BLaER1 treated with 17β-estradiol and CSF1 and Interleukin-3, amounts not matched to agents 10 nM and 100 nM (cell line): ENCODE measurements at regions not wholly inside any gene's neighbourhood (a gene's known extent, or its start where the extent isn't known, plus 50 kb on each side); places are given as distances from the start of the nearest gene placed in this dataset.

Source experiments
- H3K27ac ChIP-seq, 11 experiments: shearing (Covaris generic); formaldehyde crosslinking; 2 replicates each; pipeline ENCODE4 v1.8.1; 2022
- H3K27me3 ChIP-seq, 11 experiments: shearing (Covaris generic); formaldehyde crosslinking; 2 replicates each; pipeline ENCODE4 v1.8.1; 2022
- H3K36me3 ChIP-seq, 11 experiments: shearing (Covaris generic); formaldehyde crosslinking; 2 replicates each; pipeline ENCODE4 v1.8.1; 2022
- H3K4me1 ChIP-seq, 10 experiments: shearing (Covaris generic); formaldehyde crosslinking; 2 replicates each; pipeline ENCODE4 v1.8.1; 2022
- H3K4me2 ChIP-seq, 11 experiments: shearing (Covaris generic); formaldehyde crosslinking; 2 replicates each; pipeline ENCODE4 v1.8.1; 2022
- H3K4me3 ChIP-seq, 10 experiments: shearing (Covaris generic); formaldehyde crosslinking; 2 replicates each; pipeline ENCODE4 v1.8.1; 2022
- H3K9ac ChIP-seq, 11 experiments: shearing (Covaris generic); formaldehyde crosslinking; 2 replicates each; pipeline ENCODE4 v1.8.1; 2022
- H3K9me3 ChIP-seq, 11 experiments: shearing (Covaris generic); formaldehyde crosslinking; replicated peaks in 1 of 11; 2 replicates each; pipeline ENCODE4 v1.8.1; 2022
- H4K20me1 ChIP-seq, 11 experiments: shearing (Covaris generic); formaldehyde crosslinking; 2 replicates each; pipeline ENCODE4 v1.8.1; 2022
- Cebpa-rat ChIP-seq, 11 experiments: shearing (Covaris generic); IDR thresholded peaks; 2 replicates each; pipeline ENCODE4 v1.8.1; 2022

GRCh38 chr16:5965321-5965720 lies 867.7 kb upstream of the EEF2KMT start:
- no peak overlapping the region for H3K4me3 ChIP-seq
- H3K9ac ChIP-seq: no peak overlapping the region
- TF ChIP-seq Cebpa-rat (IDR thresholded peaks at IDR 0.05): no peak
- peaks cover 0 to 9% (median 1%) of the 10 kb centered on the region in 11 experiments; a peak in 14 of 22 replicates for H3K9me3 ChIP-seq
- no peaks in the 10 kb centered on the region for H3K27me3 ChIP-seq
- no peak overlapping the region for H3K4me2 ChIP-seq
- no peaks in the 10 kb centered on the region for H3K36me3 ChIP-seq
- H3K4me1 ChIP-seq: no peaks in the 10 kb centered on the region
- H4K20me1 ChIP-seq: no peaks in the 10 kb centered on the region
- no peak overlapping the region for H3K27ac ChIP-seq

- TF ChIP-seq Cebpa-rat (IDR thresholded peaks at IDR 0.05): no peak
- no peak overlapping the region for H3K27ac ChIP-seq
- no peaks in the 10 kb centered on the region for H3K36me3 ChIP-seq
- no peak overlapping the region for H3K9ac ChIP-seq
- H3K27me3 ChIP-seq: no peaks in the 10 kb centered on the region
- H3K9me3 ChIP-seq: no peaks in the 10 kb centered on the region
- H4K20me1 ChIP-seq: no peaks in the 10 kb centered on the region
- H3K4me3 ChIP-seq: no peak overlapping the region
- no peak overlapping the region for H3K4me2 ChIP-seq
- H3K4me1 ChIP-seq: no peaks in the 10 kb centered on the region
These were observed 853.9 kb upstream of the EEF2KMT start for GRCh38 chr16:5951486-5951885.

- TF ChIP-seq Cebpa-rat (IDR thresholded peaks at IDR 0.05): no peak
- Histone ChIP-seq H4K20me1 (no peaks in the 10 kb centered on the region), H3K36me3 (no peaks in the 10 kb centered on the region), H3K4me3 (no peak overlapping the region), H3K9ac (no peak overlapping the region), H3K4me2 (no peak overlapping the region), H3K27me3 (no peaks in the 10 kb centered on the region), H3K9me3 (peaks cover 0 to 12% (median 6%) of the 10 kb centered on the region in 11 experiments; a peak in 7 of 22 replicates), H3K4me1 (no peaks in the 10 kb centered on the region), H3K27ac (no peak overlapping the region)
These were observed 847.4 kb upstream of the EEF2KMT start for GRCh38 chr16:5944971-5945370.

- no peak overlapping the region for H3K9ac ChIP-seq
- TF ChIP-seq Cebpa-rat (IDR thresholded peaks at IDR 0.05): no peak
- H3K4me2 ChIP-seq: no peak overlapping the region
- H3K9me3 ChIP-seq: peaks cover 18 to 39% (median 30%) of the 10 kb centered on the region in 11 experiments; a peak in 21 of 22 replicates
- H3K4me1 ChIP-seq: no peaks in the 10 kb centered on the region
- H3K27me3 ChIP-seq: no peaks in the 10 kb centered on the region
- H3K36me3 ChIP-seq: no peaks in the 10 kb centered on the region
- H3K4me3 ChIP-seq: no peak overlapping the region
- no peaks in the 10 kb centered on the region for H4K20me1 ChIP-seq
- no peak overlapping the region for H3K27ac ChIP-seq
These were observed 841.0 kb upstream of the EEF2KMT start for GRCh38 chr16:5938607-5939006.

GRCh38 chr16:5932906-5933305 lies 835.3 kb upstream of the EEF2KMT start:
- H3K27ac ChIP-seq: no peak overlapping the region
- H3K27me3 ChIP-seq: no peaks in the 10 kb centered on the region
- H3K9me3 ChIP-seq: peaks cover 10 to 23% (median 18%) of the 10 kb centered on the region in 11 experiments; a peak in 19 of 22 replicates
- no peaks in the 10 kb centered on the region; a peak in 1 of 20 replicates for H3K4me1 ChIP-seq
- no peak overlapping the region for H3K4me2 ChIP-seq
- H3K9ac ChIP-seq: no peak overlapping the region
- H4K20me1 ChIP-seq: no peaks in the 10 kb centered on the region
- no peaks in the 10 kb centered on the region for H3K36me3 ChIP-seq
- H3K4me3 ChIP-seq: no peak overlapping the region
- no peak for TF ChIP-seq Cebpa-rat (IDR thresholded peaks at IDR 0.05)

- no peak overlapping the region for H3K4me2 ChIP-seq
These were observed 831.0 kb upstream of the EEF2KMT start for GRCh38 chr16:5928476-5929065.

GRCh38 chr16:5925850-5926249 lies 828.3 kb upstream of the EEF2KMT start:
- no peak overlapping the region for H3K4me2 ChIP-seq
- H3K4me3 ChIP-seq: no peak overlapping the region
- no peaks in the 10 kb centered on the region for H3K27me3 ChIP-seq
- H3K4me1 ChIP-seq: peaks cover 0 to 20% (median 17%) of the 10 kb centered on the region in 10 experiments; a peak in 15 of 20 replicates
- no peak overlapping the region for H3K27ac ChIP-seq
- no peak overlapping the region for H3K9ac ChIP-seq
- 0 out of 22 replicates have a peak, but pooled peaks cover 0 to 4% (median 0%) of the 10 kb centered on the region in 11 experiments for H3K9me3 ChIP-seq
- H3K36me3 ChIP-seq: no peaks in the 10 kb centered on the region
- TF ChIP-seq Cebpa-rat (IDR thresholded peaks at IDR 0.05): no peak
- H4K20me1 ChIP-seq: no peaks in the 10 kb centered on the region; a peak in 1 of 22 replicates

More at GRCh38 chr16:5928476-5929065, 831.0 kb upstream of the EEF2KMT start:
- Histone ChIP-seq H3K4me3 (no peak overlapping the region), H3K4me1 (peaks cover 0 to 5% (median 3%) of the 10 kb centered on the region in 10 experiments; a peak in 13 of 20 replicates), H3K9ac (no peak overlapping the region), H3K36me3 (no peaks in the 10 kb centered on the region), H4K20me1 (no peaks in the 10 kb centered on the region), H3K27me3 (no peaks in the 10 kb centered on the region), H3K27ac (no peak overlapping the region), H3K9me3 (0 out of 22 replicates have a peak, but pooled peaks cover 0 to 4% (median 0%) of the 10 kb centered on the region in 11 experiments)
- no peak for TF ChIP-seq Cebpa-rat (IDR thresholded peaks at IDR 0.05)

- H3K9me3 ChIP-seq: 0 out of 22 replicates have a peak, but pooled peaks cover 0 to 3% (median 0%) of the 10 kb centered on the region in 11 experiments
- H3K36me3 ChIP-seq: no peaks in the 10 kb centered on the region
- H3K4me3 ChIP-seq: no peak overlapping the region
- H3K4me2 ChIP-seq: peak overlapping the region in 8 of 11 experiments; percentile 43 to 75 (median 62); a peak in 14 of 22 replicates
- no peak overlapping the region for H3K27ac ChIP-seq
- H3K9ac ChIP-seq: no peak overlapping the region
- no peaks in the 10 kb centered on the region for H3K27me3 ChIP-seq
- peaks cover 0 to 20% (median 17%) of the 10 kb centered on the region in 10 experiments; a peak in 15 of 20 replicates for H3K4me1 ChIP-seq
- H4K20me1 ChIP-seq: no peaks in the 10 kb centered on the region; a peak in 1 of 22 replicates
- TF ChIP-seq Cebpa-rat (IDR thresholded peaks at IDR 0.05): no peak
These were observed 825.1 kb upstream of the EEF2KMT start for GRCh38 chr16:5922686-5923085.

- Histone ChIP-seq H3K9me3 (no peaks in the 10 kb centered on the region), H3K27ac (no peak overlapping the region), H3K4me3 (no peak overlapping the region), H3K27me3 (no peaks in the 10 kb centered on the region), H3K4me1 (peaks cover 0 to 21% (median 16%) of the 10 kb centered on the region in 10 experiments; a peak in 15 of 20 replicates), H3K36me3 (no peaks in the 10 kb centered on the region), H3K9ac (no peak overlapping the region), H3K4me2 (no peak overlapping the region), H4K20me1 (no peaks in the 10 kb centered on the region; a peak in 1 of 22 replicates)
- no peak for TF ChIP-seq Cebpa-rat (IDR thresholded peaks at IDR 0.05)
These were observed 821.1 kb upstream of the EEF2KMT start for GRCh38 chr16:5918567-5919130.
